Omental fat pad (tissue), 3 donors: ENCODE measurements at regions not wholly inside any gene's neighbourhood (a gene's known extent, or its start where the extent isn't known, plus 50 kb on each side); places are given as distances from the start of the nearest gene placed in this dataset.

Source experiments
- ATAC-seq: fragments of 150-250 bp; one replicate; pipeline ENCODE4 v1.9.1; 2016; ENCODE audit warnings: mild to moderate bottlenecking, moderate library complexity; ENCODE audit not compliant: low FRiP score
- DNase-seq: peaks from one replicate; pipeline ENCODE4 v3.0.0-alpha.2; 2019; ENCODE audit warnings: low spot score
- CTCF ChIP-seq, 3 donors: fragments of 450-650 bp; IDR thresholded peaks; one replicate each; pipeline ENCODE4 v1.5.1; 2016 to 2017; ENCODE audit warnings: antibody characterized with exemption in 3 of 3, mild to moderate bottlenecking in 3 of 3, moderate library complexity in 2 of 3

- DNase-seq (no peak), ATAC-seq (no peak)
- TF ChIP-seq CTCF (IDR thresholded peaks at IDR 0.05) = no peak
Measured at GRCh38 chr9:135249711-135250110, 162.2 kb downstream of the OLFM1 start.

GRCh38 chr9:135251331-135251761, 163.9 kb downstream of the OLFM1 start:
- no peak for ATAC-seq
- TF ChIP-seq CTCF (IDR thresholded peaks at IDR 0.05) = no peak
- no peak for DNase-seq

- TF ChIP-seq CTCF (IDR thresholded peaks at IDR 0.05) = no peak
- ATAC-seq (no peak), DNase-seq (no peak)
Measured at GRCh38 chr9:135251996-135252760, 164.7 kb downstream of the OLFM1 start.

GRCh38 chr9:135252980-135253304, 165.5 kb downstream of the OLFM1 start:
- TF ChIP-seq CTCF (IDR thresholded peaks at IDR 0.05) = no peak
- ATAC-seq (no peak), DNase-seq (no peak)

GRCh38 chr9:135253305-135254004, 166.0 kb downstream of the OLFM1 start:
- ATAC-seq (no peak), DNase-seq (no peak)
- TF ChIP-seq CTCF (IDR thresholded peaks at IDR 0.05) = no peak

GRCh38 chr9:135254176-135255032, 166.9 kb downstream of the OLFM1 start:
- no peak for TF ChIP-seq CTCF (IDR thresholded peaks at IDR 0.05)
- ATAC-seq (no peak), DNase-seq (no peak)
